K562 (cell line): ENCODE measurements at regions not wholly inside any gene's neighbourhood (a gene's known extent, or its start where the extent isn't known, plus 50 kb on each side); places are given as distances from the start of the nearest gene placed in this dataset.

ENCODE experiments used
- CHD7 ChIP-seq: fragments of 200-600 bp; sonication (generic); IDR thresholded peaks from one replicate; pipeline ENCODE4 v1.6.1; 2012; ENCODE audit warnings: mild to moderate bottlenecking, low read depth, low read length, inconsistent platforms
- EZH2 ChIP-seq: IDR thresholded peaks from 2 replicates; pipeline ENCODE4 v1.6.1; 2012; ENCODE audit warnings: low read depth, mild to moderate bottlenecking, inconsistent platforms, low read length, borderline replicate concordance
- TARDBP ChIP-seq: fragments of 450-650 bp; IDR thresholded peaks from 2 replicates; pipeline ENCODE4 v1.6.1; 2016

DNA sequence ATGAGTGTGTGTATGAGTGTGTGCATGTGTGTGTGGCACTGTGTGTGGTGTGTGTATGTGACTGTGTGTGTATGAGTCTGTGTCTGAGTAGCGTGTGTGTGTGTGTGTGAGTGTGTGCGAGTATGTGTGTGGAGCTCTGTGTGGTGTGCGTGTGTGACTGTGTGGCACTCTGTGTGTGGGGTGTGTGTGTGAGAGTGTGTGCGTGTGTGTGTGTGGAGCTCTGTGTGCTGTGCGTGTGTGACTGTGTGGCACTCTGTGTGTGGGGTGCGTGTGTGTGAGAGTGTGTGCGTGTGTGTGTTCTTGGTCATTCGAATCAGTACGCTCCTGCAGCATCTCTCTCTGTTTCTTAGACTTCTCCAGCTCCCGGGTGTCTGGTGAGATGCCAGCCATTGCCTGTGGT is 76.9 kb upstream of the TMEM132C start (continued):
- no peak for TF ChIP-seq CHD7
- no peak for TF ChIP-seq EZH2
- no peak for TF ChIP-seq TARDBP
